ENCODE measurements at regions not wholly inside any gene's neighbourhood (a gene's known extent, or its start where the extent isn't known, plus 50 kb on each side); places are given as distances from the start of the nearest gene placed in this dataset.
"Not testable (repeated sequence)": the region's sequence is repeated elsewhere in the genome, so short reads cannot be mapped to it uniquely, and the experiment has no call there.

DNA sequence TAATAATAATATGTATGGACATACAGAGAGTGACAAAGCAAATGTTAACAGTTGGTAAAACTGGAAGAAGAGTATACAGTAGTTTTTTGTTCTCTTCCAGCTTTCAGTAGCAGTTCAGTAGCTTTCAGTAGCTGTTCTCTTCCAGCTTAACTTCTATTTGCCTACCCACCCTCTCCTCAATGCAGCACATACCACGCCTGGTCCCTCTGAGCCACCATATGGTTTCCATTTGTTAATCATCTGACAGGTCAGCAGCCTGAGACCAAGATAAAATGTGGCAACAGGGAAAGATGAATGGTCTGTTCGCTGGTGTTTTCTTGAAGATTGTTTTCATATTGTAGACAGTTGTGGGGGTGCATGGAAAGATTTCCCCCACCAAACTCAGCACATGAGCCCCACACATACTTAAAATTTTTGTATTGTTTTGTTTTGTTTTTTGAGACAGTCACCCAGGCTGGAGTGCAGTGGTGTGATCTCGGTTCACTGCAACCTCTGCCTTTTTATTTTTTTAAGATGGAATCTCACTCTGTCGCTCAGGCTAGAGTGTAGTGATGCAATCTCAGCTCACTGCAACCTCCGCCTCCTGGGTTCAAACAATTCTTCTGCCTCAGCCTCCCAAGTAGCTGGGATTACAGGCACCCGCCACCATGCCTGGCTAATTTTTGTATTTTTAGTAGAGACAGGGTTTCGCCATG, 56.8 kb downstream of the ATP6V0E2 start:
- H3K4me2 ChIP-seq (ENCODE audit: insufficient read depth in 1 of 2, low read depth in 2 of 2, low read length in 2 of 2); H2AFZ ChIP-seq (ENCODE audit: low read length); H3K56ac ChIP-seq (replicated peaks; ENCODE audit: insufficient read length, low read depth, low read length); H3K4me1 ChIP-seq (replicated peaks in 1 of 4; ENCODE audit: control insufficient read depth in 3 of 4, insufficient read depth in 4 of 4, low read length in 3 of 4); H3K4me3 ChIP-seq (ENCODE audit: extremely low read depth in 1 of 4, insufficient read depth in 2 of 4, low read depth in 3 of 4, low read length in 4 of 4); H3K79me2 ChIP-seq (ENCODE audit: control insufficient read depth in 1 of 2, insufficient read depth in 2 of 2, low read length in 2 of 2); H2AK5ac ChIP-seq (ENCODE audit: low read depth, low read length); H2BK5ac ChIP-seq (ENCODE audit: low read depth, low read length); DNase-seq (ENCODE audit: low read depth in 1 of 2, low spot score in 2 of 2); H3K9me3 ChIP-seq (ENCODE audit: insufficient read depth in 2 of 2, low read depth in 1 of 2, low read length in 1 of 2); H4K91ac ChIP-seq (replicated peaks; ENCODE audit: insufficient read length, low read length); H3K14ac ChIP-seq (ENCODE audit: insufficient read length); POLR2A ChIA-PET (ENCODE audit: partially characterized antibody); CTCF ChIA-PET (ENCODE audit: partially characterized antibody); H4K20me1 ChIP-seq (replicated peaks in 1 of 2; ENCODE audit: control insufficient read depth in 1 of 2, insufficient read depth in 2 of 2, low read length in 2 of 2); H3K18ac ChIP-seq (ENCODE audit: extremely low read depth, low read length); H2BK15ac ChIP-seq (ENCODE audit: low read length); H3K23me2 ChIP-seq (ENCODE audit: low read depth, low read length); H2BK20ac ChIP-seq (ENCODE audit: low read length); H4K8ac ChIP-seq (ENCODE audit: extremely low read depth, insufficient read depth, low read length); H3K4ac ChIP-seq (replicated peaks; ENCODE audit: insufficient read length, low read depth, low read length); H3K23ac ChIP-seq (ENCODE audit: insufficient read length); H3K36me3 ChIP-seq (ENCODE audit: control insufficient read depth in 2 of 4, insufficient read depth in 4 of 4, low read length in 3 of 4); H3K27ac ChIP-seq (ENCODE audit: low read depth, low read length); FAIRE-seq; H4K5ac ChIP-seq (ENCODE audit: insufficient read length, low read depth, low read length); H3K27me3 ChIP-seq (replicated peaks in 1 of 4; ENCODE audit: control insufficient read depth in 3 of 4, extremely low read depth in 1 of 4, insufficient read depth in 3 of 4, low read length in 3 of 4); H3K79me1 ChIP-seq (ENCODE audit: low read depth, low read length); H2BK12ac ChIP-seq (ENCODE audit: low read depth, low read length); H3K9ac ChIP-seq (replicated peaks in 1 of 4; ENCODE audit: extremely low read depth in 1 of 4, low read depth in 3 of 4, low read length in 3 of 4); H2BK120ac ChIP-seq (replicated peaks; ENCODE audit: low read depth, low read length): not testable (repeated sequence)
- WGBS, 2 experiments (ENCODE audit: extremely low coverage in 1 of 2, insufficient coverage in 1 of 2, insufficient read length in 1 of 2, insufficient replicate concordance in 2 of 2, low coverage in 1 of 2, low lambda C conversion rate in 2 of 2, missing lambda C conversion rate in 1 of 2), result 80% methylated on average over 6 of the region's 7 CpGs; no CpG with 5 or more reads in 1 of the 2 experiments

GRCh38 chr7:149933776-149934175, 60.0 kb downstream of the ATP6V0E2 start:
- H3K4me1 ChIP-seq (replicated peaks in 1 of 4; ENCODE audit: control insufficient read depth in 3 of 4, insufficient read depth in 4 of 4, low read length in 3 of 4); H4K91ac ChIP-seq (replicated peaks; ENCODE audit: insufficient read length, low read length); H4K20me1 ChIP-seq (replicated peaks in 1 of 2; ENCODE audit: control insufficient read depth in 1 of 2, insufficient read depth in 2 of 2, low read length in 2 of 2); FAIRE-seq; H2BK120ac ChIP-seq (replicated peaks; ENCODE audit: low read depth, low read length); H4K5ac ChIP-seq (ENCODE audit: insufficient read length, low read depth, low read length); H3K79me2 ChIP-seq (ENCODE audit: control insufficient read depth in 1 of 2, insufficient read depth in 2 of 2, low read length in 2 of 2); H3K4ac ChIP-seq (replicated peaks; ENCODE audit: insufficient read length, low read depth, low read length); H3K9ac ChIP-seq (replicated peaks in 1 of 4; ENCODE audit: extremely low read depth in 1 of 4, low read depth in 3 of 4, low read length in 3 of 4); H3K27me3 ChIP-seq (replicated peaks in 1 of 4; ENCODE audit: control insufficient read depth in 3 of 4, extremely low read depth in 1 of 4, insufficient read depth in 3 of 4, low read length in 3 of 4); H3K23ac ChIP-seq (ENCODE audit: insufficient read length); H3K79me1 ChIP-seq (ENCODE audit: low read depth, low read length); H3K9me3 ChIP-seq (ENCODE audit: insufficient read depth in 2 of 2, low read depth in 1 of 2, low read length in 1 of 2); H2BK15ac ChIP-seq (ENCODE audit: low read length); H2BK12ac ChIP-seq (ENCODE audit: low read depth, low read length); H3K23me2 ChIP-seq (ENCODE audit: low read depth, low read length); H3K14ac ChIP-seq (ENCODE audit: insufficient read length); H3K36me3 ChIP-seq (ENCODE audit: control insufficient read depth in 2 of 4, insufficient read depth in 4 of 4, low read length in 3 of 4); DNase-seq (ENCODE audit: low read depth in 1 of 2, low spot score in 2 of 2); H3K56ac ChIP-seq (replicated peaks; ENCODE audit: insufficient read length, low read depth, low read length); H2AFZ ChIP-seq (ENCODE audit: low read length); H3K18ac ChIP-seq (ENCODE audit: extremely low read depth, low read length); H3K4me2 ChIP-seq (ENCODE audit: insufficient read depth in 1 of 2, low read depth in 2 of 2, low read length in 2 of 2); H2BK5ac ChIP-seq (ENCODE audit: low read depth, low read length); H3K4me3 ChIP-seq (ENCODE audit: extremely low read depth in 1 of 4, insufficient read depth in 2 of 4, low read depth in 3 of 4, low read length in 4 of 4); CTCF ChIA-PET (ENCODE audit: partially characterized antibody); H3K27ac ChIP-seq (ENCODE audit: low read depth, low read length); H2BK20ac ChIP-seq (ENCODE audit: low read length); H2AK5ac ChIP-seq (ENCODE audit: low read depth, low read length); H4K8ac ChIP-seq (ENCODE audit: extremely low read depth, insufficient read depth, low read length); POLR2A ChIA-PET (ENCODE audit: partially characterized antibody): not testable (repeated sequence)
- 83% methylated on average over 4 of the region's 5 CpGs; no CpG with 5 or more reads in 1 of the 2 experiments for WGBS, 2 experiments (ENCODE audit: extremely low coverage in 1 of 2, insufficient coverage in 1 of 2, insufficient read length in 1 of 2, insufficient replicate concordance in 2 of 2, low coverage in 1 of 2, low lambda C conversion rate in 2 of 2, missing lambda C conversion rate in 1 of 2)
